RWPE2 (cell line): ENCODE measurements at regions not wholly inside any gene's neighbourhood (a gene's known extent, or its start where the extent isn't known, plus 50 kb on each side); places are given as distances from the start of the nearest gene placed in this dataset.

Source experiments
- ATAC-seq: fragments of 200-7000 bp; cut with Tn5 transposase; 3 replicates; pipeline ENCODE4 v1.9.1; 2021; ENCODE audit warnings: low read depth
- DNase-seq: peaks from one replicate; pipeline ENCODE4 v3.0.0-alpha.2; 2020; ENCODE audit warnings: low spot score
- H3K27ac ChIP-seq: fragments of 450-650 bp; 2 replicates; pipeline ENCODE4 v1.5.1; 2017; ENCODE audit warnings: mild to moderate bottlenecking; ENCODE audit not compliant: poor library complexity, severe bottlenecking
- H3K27me3 ChIP-seq: fragments of 250-450 bp; sonication (Bioruptor Pico); 2 replicates; pipeline ENCODE4 v1.5.1; 2021; ENCODE audit warnings: mild to moderate bottlenecking, moderate library complexity; ENCODE audit not compliant: insufficient read depth, poor library complexity, severe bottlenecking
- H3K36me3 ChIP-seq: fragments of 250-450 bp; sonication (Bioruptor Pico); 2 replicates; pipeline ENCODE4 v1.5.1; 2020; ENCODE audit warnings: low read depth, mild to moderate bottlenecking, moderate library complexity
- H3K4me1 ChIP-seq: fragments of 250-450 bp; sonication (Bioruptor Pico); 2 replicates; pipeline ENCODE4 v1.5.1; 2021; ENCODE audit warnings: mild to moderate bottlenecking, moderate library complexity; ENCODE audit not compliant: insufficient read depth, poor library complexity, severe bottlenecking
- H3K4me3 ChIP-seq: fragments of 250-450 bp; sonication (Bioruptor Pico); 2 replicates; pipeline ENCODE4 v1.5.1; 2021; ENCODE audit warnings: mild to moderate bottlenecking, moderate library complexity; ENCODE audit not compliant: severe bottlenecking
- H3K9me3 ChIP-seq: fragments of 250-450 bp; sonication (Bioruptor Pico); 2 replicates; pipeline ENCODE4 v1.5.1; 2021; ENCODE audit warnings: mild to moderate bottlenecking, moderate library complexity; ENCODE audit not compliant: severe bottlenecking
- TF ChIP-seq, protein P1 (sequence below): fragments of 450-650 bp; IDR thresholded peaks from one replicate; pipeline ENCODE4 v1.5.1; 2017; ENCODE audit warnings: mild to moderate bottlenecking, moderate library complexity; ENCODE audit not compliant: poor library complexity, severe bottlenecking

DNA sequence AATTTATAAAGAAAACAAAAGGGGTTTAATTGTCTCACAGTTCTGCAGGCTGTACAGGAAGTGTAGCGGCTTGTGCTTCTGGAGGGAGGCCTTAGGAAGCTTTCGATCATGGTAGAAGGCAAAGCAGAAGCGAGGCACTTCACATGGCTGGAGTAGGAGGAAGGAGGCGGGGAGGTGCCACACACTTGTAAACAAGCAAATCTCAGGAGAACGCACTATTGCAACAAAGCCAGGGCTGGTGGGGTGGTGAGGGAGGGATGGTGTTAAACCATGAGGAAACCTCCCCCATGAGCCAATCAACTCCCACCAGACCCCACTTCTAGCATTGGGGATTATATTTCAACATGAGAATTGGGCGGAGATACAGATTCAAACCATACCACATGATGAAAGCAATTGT is 1116.3 kb downstream of the FAT4 start:
- H3K27me3 ChIP-seq, result no peaks in the 10 kb centered on the region
- no peaks in the 10 kb centered on the region for H3K36me3 ChIP-seq
- H3K9me3 ChIP-seq, result no peaks in the 10 kb centered on the region
- H3K27ac ChIP-seq, result no peak overlapping the region
- DNase-seq, result no peak
- ATAC-seq, result no peak
- no peak overlapping the region for H3K4me3 ChIP-seq
- TF ChIP-seq, protein P1, sequence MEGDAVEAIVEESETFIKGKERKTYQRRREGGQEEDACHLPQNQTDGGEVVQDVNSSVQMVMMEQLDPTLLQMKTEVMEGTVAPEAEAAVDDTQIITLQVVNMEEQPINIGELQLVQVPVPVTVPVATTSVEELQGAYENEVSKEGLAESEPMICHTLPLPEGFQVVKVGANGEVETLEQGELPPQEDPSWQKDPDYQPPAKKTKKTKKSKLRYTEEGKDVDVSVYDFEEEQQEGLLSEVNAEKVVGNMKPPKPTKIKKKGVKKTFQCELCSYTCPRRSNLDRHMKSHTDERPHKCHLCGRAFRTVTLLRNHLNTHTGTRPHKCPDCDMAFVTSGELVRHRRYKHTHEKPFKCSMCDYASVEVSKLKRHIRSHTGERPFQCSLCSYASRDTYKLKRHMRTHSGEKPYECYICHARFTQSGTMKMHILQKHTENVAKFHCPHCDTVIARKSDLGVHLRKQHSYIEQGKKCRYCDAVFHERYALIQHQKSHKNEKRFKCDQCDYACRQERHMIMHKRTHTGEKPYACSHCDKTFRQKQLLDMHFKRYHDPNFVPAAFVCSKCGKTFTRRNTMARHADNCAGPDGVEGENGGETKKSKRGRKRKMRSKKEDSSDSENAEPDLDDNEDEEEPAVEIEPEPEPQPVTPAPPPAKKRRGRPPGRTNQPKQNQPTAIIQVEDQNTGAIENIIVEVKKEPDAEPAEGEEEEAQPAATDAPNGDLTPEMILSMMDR, result no peak
- no peaks in the 10 kb centered on the region for H3K4me1 ChIP-seq

- ATAC-seq (no peak), DNase-seq (no peak)
- H3K36me3 ChIP-seq, result no peaks in the 10 kb centered on the region
Measured at GRCh38 chr4:126435491-126435890, 1120.7 kb downstream of the FAT4 start.

GRCh38 chr4:126440297-126440696 is 1125.5 kb downstream of the FAT4 start:
- no peak overlapping the region for H3K27ac ChIP-seq
- ATAC-seq (no peak), DNase-seq (no peak)
- TF ChIP-seq, protein P1, result no peak
- H3K4me3 ChIP-seq, result no peak overlapping the region
- H3K27me3 ChIP-seq, result no peaks in the 10 kb centered on the region
- H3K4me1 ChIP-seq, result no peaks in the 10 kb centered on the region
- H3K9me3 ChIP-seq, result no peaks in the 10 kb centered on the region
- no peaks in the 10 kb centered on the region for H3K36me3 ChIP-seq

More at GRCh38 chr4:126435491-126435890, 1120.7 kb downstream of the FAT4 start:
- Histone ChIP-seq H3K4me1 (no peaks in the 10 kb centered on the region), H3K27ac (no peak overlapping the region), H3K27me3 (no peaks in the 10 kb centered on the region), H3K4me3 (no peak overlapping the region), H3K9me3 (no peaks in the 10 kb centered on the region)
- TF ChIP-seq, protein P1, result no peak

GRCh38 chr4:126441173-126442035 is 1126.6 kb downstream of the FAT4 start:
- TF ChIP-seq, protein P1, result no peak
- no peaks in the 10 kb centered on the region for H3K36me3 ChIP-seq
- ATAC-seq (no peak), DNase-seq (no peak)
- H3K4me1 ChIP-seq, result no peaks in the 10 kb centered on the region
- H3K4me3 ChIP-seq, result no peak overlapping the region
- no peaks in the 10 kb centered on the region for H3K27me3 ChIP-seq
- no peaks in the 10 kb centered on the region for H3K9me3 ChIP-seq
- H3K27ac ChIP-seq, result no peak overlapping the region

- no peak for DNase-seq
- H3K27ac ChIP-seq, result no peak overlapping the region
- H3K36me3 ChIP-seq, result no peaks in the 10 kb centered on the region
Measured at GRCh38 chr4:126445596-126445995, 1130.8 kb downstream of the FAT4 start.

More at GRCh38 chr4:126445596-126445995, 1130.8 kb downstream of the FAT4 start:
- Histone ChIP-seq H3K4me3 (no peak overlapping the region), H3K4me1 (no peaks in the 10 kb centered on the region), H3K27me3 (no peaks in the 10 kb centered on the region), H3K9me3 (no peaks in the 10 kb centered on the region)
- TF ChIP-seq, protein P1, result no peak
- no peak for ATAC-seq
